ENCODE measurements at regions not wholly inside any gene's neighbourhood (a gene's known extent, or its start where the extent isn't known, plus 50 kb on each side); places are given as distances from the start of the nearest gene placed in this dataset.

DNA sequence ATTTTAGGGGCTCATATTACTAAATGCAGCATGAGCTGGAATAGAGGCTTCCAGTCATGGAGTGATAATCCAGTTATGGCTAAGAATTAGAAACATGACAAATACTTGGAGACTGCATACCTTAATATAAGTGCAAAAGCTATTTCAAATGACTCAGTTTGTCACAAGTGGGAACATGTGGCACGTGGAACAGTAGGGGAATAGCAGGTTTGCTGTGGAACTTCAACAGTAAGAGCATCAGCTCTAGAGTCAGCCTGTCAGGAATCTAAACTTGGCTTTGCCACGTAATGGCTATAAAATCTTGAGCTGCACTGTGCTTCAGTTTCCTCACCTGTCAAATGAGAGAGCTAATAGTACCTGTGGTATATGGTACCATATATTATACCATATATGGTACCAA lies 62.1 kb downstream of the HTR1B start:
- TF ChIP-seq TAF1 (IDR thresholded peaks at IDR 0.05; ENCODE audit: low read depth, low read length) (no peak), POLR2A (IDR thresholded peaks at IDR 0.05; ENCODE audit: low read depth, low read length) (no peak), POLR2AphosphoS5 (IDR thresholded peaks at IDR 0.05; ENCODE audit: low read depth, low read length) (no peak), PAX5 (IDR thresholded peaks at IDR 0.05; ENCODE audit: insufficient read depth, low read length, severe bottlenecking) (no peak)

Data from GM12891 (cell line).